ENCODE measurements at regions not wholly inside any gene's neighbourhood (a gene's known extent, or its start where the extent isn't known, plus 50 kb on each side); places are given as distances from the start of the nearest gene placed in this dataset.

DNA sequence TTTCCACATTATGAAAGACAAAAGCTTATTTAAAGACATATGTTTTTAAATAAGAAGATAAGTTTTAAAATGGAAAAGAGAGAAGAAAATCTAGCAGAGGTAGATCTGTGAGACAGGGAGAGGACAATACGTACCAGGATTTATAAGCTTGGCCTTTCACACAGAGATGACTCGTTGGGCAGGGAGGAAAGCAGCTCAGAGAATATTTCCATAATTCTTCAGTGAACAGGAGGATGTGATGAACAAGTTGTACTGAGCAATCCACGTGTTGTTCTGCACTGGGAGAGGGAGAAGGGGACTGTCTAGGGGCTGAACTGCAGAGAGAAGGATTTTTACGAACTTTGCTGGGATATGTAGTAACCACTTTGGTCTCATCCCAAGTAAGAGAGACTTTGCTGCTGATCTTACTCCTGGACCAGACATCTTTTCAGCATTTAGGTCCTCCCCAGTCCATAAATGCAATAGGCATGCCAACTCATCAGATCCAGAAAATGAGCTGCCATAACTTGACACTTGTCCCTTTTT lies 162.5 kb upstream of the SETBP1 start:
- no peak for DNase-seq (ENCODE audit: extremely low read depth in 1 of 2, low read depth in 1 of 2)

DNA sequence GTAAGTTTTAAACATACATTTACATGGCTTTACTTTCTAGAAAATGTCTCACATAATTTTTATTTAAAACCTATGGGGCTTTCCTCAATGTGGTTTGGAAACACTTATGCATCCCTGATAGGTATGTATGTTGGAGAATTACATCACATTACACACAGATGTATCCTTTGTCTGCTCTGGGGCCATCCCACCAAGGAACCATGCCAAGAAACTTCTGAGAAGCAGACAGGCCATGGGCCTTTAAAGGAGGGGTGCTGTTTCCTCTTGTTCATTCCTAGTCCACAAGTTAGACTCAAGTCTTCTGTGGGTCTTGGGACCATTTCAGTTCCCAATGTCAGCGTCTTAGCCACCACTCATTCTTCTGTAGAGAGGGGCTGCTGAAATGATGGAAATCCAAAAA lies 162.0 kb upstream of the SETBP1 start:
- no peak for DNase-seq (ENCODE audit: extremely low read depth in 1 of 2, low read depth in 1 of 2)

DNA sequence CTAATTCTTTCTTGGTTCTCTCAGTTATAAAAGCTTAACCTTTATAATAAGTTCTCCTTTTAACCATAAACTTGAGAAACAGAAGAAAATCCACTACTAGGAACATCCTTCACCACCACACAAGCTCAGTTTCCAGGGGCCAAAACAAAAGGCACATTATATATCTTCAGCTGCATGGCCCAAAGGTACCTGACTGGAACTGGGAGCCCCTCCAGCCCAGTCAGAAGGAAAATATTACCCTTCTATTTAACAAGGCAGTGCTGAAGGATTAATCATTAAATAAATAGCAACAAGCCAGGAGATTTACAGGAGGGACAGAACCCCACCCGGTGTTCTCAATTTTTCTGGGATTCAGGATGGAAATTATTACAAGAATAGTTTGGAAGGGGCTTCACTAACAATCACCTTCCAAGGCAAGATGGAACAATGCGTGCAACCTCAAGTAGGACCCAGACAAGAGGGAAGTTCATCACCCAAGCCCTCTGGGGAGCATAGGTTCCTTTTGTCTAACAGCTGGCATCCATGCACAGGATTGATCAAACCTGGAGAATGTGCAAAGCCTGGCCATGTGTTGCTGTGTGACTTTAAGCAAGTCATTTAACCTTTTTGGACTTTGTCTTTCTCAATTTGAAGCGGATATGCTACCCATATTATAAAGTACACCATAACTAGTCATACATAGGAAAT lies 159.6 kb upstream of the SETBP1 start:
- no peak for DNase-seq (ENCODE audit: extremely low read depth in 1 of 2, low read depth in 1 of 2)

DNA sequence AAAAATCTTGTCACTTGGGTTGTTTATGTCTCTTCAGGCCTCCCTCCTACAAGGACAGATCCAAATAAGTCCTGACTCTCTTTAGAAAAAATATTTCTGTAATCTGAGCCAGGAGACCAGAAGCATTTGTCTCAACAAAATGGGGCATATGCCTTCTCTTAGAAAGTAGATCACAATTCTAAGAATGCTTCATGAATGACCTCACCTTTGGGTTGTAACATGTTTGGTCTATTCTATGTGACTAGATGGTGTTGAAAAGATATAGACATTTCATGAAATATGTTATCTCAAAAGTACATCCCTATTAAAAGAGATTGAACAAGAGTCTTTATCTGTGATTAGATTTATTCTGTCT lies 159.0 kb upstream of the SETBP1 start:
- DNase-seq (ENCODE audit: extremely low read depth in 1 of 2, low read depth in 1 of 2), result no peak

DNA sequence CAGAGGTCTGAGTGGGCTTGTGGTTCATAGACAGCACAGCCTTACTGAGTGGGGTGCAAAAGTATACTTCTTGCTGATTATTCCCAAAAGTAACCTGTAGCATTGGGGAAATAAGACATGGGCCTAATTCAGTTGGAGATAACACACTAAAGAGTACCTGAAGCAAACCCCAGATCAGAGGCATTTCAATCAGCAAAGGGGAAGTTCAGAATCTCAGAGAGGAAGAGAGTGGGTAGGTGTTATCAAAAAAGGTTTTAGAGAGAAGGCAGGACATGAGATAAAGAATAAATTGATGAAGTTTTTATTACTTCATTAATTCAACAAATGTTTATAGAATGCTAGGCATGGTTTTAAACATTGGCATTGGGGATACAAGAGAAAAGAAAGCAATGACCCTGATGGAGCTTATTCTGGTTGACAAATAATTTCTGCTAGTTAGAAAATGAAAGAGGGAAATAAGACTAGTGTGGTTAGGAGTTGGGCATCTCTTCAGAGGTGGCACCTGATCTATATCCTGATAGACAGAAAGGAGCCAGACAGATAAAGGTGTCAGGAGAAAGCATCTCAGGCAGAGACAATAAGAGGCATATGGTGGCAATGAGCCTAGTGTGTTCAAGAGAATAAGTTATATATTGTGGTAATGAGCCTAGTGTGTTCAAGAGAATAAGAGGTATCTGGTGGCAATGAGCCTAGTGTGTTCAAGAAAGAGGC lies 153.8 kb upstream of the SETBP1 start:
- DNase-seq (ENCODE audit: extremely low read depth in 1 of 2, low read depth in 1 of 2), result no peak

DNA sequence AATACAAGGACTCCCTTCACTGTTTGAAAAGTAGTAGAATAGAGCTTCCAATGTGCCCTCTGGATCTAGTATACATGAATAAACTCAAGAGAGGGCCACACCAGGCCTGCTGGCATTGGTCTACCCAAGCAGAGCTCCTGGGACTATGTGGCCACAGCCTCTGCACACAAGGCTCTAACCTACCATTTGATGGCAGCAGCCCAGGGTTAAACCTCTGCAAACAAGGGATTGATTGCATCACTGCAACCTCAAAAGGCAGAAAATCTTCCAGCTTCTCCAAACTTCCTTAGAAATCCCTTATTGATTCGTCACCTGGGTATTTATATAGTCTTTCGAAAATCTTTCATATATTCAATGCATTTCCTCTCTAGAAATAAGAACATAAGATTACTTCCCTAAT lies 147.6 kb upstream of the SETBP1 start:
- DNase-seq (ENCODE audit: extremely low read depth in 1 of 2, low read depth in 1 of 2), result no peak

DNA sequence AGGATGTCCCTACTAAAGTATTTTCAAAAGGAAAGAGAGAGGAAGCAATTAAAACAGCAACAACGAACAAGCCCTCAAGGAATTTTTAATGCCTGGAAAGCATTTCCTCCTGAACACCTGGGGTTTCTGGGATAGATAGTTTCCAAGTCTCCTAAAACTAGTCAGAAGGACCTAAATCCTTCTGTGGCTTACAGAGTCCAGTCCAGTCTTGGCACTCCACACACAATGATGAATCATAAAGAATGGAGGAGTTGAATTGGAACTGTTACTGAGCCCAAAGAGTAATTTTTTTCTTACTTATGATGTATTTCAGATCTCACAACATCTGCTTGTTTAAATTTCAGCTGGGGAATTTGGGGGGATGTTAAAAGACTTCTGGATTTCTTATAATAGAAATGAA lies 144.6 kb upstream of the SETBP1 start:
- no peak for DNase-seq (ENCODE audit: extremely low read depth in 1 of 2, low read depth in 1 of 2)

DNA sequence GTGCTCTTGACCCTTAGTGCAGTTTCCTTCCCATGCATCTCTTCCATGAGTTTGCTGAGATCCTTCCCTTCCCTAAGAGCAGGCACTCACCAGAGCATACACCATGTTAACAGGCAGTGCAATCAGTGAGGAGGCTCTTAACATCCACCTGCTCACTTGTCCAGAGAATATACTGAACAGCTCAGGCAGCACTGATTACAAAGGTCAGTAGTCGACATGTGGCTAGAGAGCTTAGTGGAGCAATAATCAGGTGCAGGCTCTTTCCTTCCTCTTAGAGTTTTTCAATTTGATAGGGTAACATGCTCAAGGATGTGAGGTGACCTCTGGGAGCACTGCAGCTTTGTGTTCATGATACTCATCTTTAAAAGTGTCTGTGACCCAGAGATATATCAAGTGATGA lies 144.1 kb upstream of the SETBP1 start:
- DNase-seq (ENCODE audit: extremely low read depth in 1 of 2, low read depth in 1 of 2), result no peak

DNA sequence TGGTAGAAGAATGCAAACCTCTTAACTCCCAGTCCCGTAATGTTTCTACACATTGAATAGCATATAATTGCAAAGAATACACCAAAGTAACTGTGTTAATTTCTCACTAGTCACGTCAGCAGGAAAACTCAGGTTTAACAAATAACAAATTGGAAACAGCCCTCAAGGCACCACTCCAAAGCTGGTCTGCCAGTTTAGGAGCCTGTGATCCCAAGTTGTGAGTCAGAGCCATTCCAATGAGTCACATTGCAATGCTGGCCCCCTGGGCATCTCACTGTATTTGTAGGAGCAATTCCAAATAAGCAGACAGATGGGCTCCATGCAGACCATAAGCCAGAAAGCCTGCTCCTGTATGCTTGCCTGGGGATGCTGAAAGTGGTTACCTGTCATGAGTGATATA lies 143.2 kb upstream of the SETBP1 start:
- DNase-seq (ENCODE audit: extremely low read depth in 1 of 2, low read depth in 1 of 2), result no peak

DNA sequence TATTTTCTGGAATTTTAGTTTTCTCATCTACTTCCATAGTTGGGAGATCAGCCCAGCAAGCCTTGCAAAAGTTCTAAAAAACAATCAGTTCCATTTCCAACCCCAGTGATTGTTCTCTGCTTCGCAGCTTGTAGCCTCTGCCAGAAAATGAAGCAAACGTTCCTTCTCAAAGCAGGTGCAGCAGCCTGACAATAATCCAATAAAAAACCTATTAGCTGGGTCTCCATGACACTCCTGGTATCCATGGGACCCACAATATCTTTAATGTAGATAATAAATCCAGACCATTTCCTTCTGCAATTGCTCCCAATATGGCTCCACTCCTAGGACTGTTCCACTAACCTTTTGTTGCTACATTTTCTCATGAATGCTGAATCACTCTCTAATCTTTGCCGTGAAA lies 140.8 kb upstream of the SETBP1 start:
- no peak for DNase-seq (ENCODE audit: extremely low read depth in 1 of 2, low read depth in 1 of 2)

DNA sequence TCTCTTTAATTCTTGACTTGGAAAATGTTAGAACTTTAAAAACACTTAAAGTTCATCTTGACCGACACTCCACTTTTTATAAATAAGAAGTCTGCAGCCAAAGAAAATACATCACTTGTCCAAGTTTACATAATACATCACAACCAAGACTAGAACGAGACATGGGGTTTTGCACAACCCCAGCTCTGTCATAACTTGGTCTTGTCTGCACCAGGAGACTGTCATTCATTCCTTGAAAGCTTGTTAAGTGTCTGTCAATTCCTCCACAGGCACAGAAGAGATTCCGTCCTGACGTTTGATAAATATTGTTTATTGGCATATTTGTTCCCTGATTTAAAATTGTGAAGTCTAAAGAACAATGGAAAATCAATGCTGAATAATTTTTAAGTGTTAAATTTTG lies 139.5 kb upstream of the SETBP1 start:
- DNase-seq (ENCODE audit: extremely low read depth in 1 of 2, low read depth in 1 of 2), result no peak

DNA sequence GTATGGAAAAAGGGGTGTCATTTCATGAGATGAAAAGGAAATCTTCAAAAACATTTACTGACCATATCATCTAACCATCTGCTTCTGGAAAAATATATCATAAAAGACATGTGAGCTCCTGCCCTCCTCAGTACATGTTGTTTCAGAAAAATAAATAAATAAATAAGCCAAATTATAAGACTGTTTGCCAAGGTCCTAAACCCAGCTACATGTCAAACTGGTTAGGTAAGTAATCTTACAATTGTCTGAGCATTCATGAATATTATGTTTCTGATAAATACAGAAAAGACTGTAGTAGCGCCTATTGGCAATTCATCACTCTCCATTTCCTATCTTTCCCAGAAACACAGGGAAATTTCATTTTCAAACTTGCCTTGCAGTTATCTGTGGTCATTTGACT lies 138.9 kb upstream of the SETBP1 start:
- no peak for DNase-seq (ENCODE audit: extremely low read depth in 1 of 2, low read depth in 1 of 2)

DNA sequence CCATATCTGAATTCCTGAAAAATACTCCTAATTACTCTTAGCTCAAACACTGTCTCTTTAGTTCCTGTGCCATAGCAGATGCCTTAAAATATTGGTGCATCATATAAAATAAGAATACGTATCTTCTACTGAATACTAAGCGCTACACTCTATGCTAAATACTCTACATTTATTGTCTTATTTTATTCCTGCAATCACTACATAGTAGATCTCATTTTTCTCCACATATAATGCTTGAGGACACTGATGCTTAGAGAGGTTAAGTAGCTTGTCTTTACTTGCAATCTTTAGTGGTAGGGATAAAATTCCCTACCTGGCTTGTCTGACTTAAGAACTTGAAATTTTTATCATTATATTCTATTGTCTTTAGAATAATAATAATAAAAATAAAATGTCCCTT lies 137.3 kb upstream of the SETBP1 start:
- no peak for DNase-seq (ENCODE audit: extremely low read depth in 1 of 2, low read depth in 1 of 2)

DNA sequence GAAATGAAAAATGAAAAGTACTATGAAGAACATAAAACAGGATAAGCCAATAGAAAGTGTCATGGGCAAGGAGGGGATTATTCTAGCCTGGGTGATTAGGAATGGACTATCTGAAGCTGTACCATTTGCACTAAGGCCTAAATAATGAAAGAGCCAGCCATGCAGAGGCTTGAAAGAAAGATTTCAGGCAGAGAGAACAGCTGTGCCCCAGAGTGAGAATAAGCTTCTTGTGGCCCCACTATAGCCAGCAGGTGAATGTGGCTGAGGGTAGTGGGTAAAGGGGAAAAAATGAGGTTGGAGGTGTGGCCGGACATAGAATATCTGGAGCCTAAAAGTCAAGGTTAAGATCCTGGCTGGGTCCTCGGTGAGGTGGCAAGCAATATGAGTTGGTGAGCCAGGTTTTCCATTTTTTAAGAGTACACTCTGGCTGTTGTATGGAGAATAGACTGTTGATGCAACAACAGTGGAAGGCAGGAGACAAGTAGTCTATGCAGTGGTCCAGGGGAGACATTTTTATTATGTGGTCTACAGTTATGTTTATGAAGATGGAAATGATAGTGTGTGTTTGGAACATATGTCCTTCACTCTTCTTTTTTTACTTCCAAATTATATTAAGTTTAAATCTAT lies 135.2 kb upstream of the SETBP1 start:
- DNase-seq (ENCODE audit: extremely low read depth in 1 of 2, low read depth in 1 of 2), result no peak

DNA sequence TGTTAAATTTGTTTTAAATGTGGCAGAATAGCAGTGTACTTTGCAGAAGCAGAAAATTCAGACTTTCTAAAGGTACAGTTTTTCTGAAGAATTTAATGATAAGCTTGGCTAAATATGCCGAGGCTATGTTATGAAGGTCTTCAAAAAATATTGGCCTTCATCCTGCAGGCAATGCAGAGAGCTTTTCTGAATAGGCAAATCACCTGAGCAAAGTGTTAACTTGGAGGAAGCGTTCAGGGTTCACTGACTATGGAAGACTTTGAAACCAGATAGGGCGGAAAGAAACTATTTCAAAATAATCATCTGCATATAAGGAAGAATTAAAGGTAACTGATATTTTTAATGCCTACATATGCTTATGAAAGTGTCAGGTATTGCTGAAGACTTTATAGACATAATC lies 133.7 kb upstream of the SETBP1 start:
- DNase-seq (ENCODE audit: extremely low read depth in 1 of 2, low read depth in 1 of 2), result no peak

DNA sequence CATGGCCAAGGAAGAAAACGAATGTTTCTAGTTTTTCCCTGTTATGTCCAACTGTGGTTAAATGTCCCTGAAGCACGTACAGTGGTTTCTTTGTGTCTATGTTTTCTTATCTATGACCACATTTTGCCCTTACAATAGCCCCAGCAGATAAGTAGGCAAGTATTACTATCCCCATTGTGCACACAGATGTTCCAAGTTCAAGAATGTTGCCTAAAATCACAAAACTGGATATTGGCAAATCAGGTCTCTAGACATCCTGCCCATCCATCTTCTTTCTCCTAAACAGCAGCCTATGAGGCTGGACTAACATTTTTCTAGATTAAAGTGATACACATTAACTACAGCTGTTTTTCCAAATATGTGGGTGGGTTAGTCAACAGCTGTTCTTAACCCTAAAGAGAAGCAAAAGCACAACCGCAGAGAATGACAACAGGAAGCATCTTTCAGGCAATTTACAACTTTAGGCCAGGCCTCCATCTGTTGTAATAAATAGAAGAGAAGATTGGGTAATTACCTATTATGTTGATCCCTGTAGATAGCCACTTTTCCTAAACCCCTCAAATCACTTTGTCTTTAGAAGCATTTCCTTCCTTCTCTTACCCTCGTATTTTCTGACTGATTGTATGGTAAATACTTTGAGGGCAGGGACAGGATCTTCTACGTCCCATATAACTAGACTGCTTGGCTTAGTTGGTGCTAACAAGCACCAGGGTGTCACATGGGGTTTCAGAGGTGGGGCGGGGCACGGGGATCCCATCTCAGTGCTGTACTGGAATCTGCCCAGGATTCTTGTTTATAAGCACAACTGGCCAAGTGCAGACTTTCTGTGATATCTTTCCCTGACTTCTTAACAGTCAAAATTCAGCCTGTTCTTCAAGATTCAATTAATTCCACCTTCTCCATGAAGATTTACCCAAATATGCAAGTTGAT lies 132.1 kb upstream of the SETBP1 start:
- DNase-seq (ENCODE audit: extremely low read depth in 1 of 2, low read depth in 1 of 2), result no peak

DNA sequence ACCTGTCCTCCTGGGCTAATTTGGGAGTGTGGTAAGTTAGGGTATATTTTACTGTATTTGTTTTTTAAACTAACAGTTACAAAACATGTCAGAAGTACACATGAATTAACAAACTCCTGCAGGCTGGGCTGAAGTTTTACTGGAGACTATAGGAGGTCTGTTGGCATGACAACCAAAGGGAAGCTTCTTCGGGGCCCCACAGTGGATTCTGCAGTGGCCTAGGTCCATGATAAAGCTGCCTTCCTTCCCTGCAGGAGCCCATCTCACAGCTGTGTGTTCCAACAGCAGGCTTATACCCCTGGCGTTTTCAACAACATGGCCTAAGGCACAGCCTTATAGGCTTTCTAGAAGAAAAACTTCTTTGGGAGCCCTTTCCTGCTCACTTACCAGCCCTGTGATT lies 128.0 kb upstream of the SETBP1 start:
- no peak for DNase-seq (ENCODE audit: extremely low read depth in 1 of 2, low read depth in 1 of 2)

DNA sequence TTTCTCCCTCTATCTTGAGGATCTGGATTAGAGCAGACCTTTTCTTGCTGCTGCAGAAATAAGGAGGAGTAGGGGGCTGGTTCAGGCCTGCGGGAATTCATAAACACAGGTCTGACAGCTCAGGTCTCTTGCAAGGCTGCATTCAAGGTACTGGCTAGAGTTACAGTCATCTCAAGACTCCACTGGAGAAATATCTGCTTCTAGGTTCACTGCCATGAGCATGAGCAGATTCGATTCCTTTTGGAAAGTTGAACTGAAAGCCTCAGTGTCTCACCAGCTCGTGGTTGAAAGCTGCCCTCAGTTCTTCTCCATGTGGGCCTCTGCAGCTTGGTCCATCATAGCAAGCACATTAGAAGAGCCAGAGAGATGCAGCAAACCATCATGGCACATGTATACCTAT lies 124.4 kb upstream of the SETBP1 start:
- no peak for DNase-seq (ENCODE audit: extremely low read depth in 1 of 2, low read depth in 1 of 2)

DNA sequence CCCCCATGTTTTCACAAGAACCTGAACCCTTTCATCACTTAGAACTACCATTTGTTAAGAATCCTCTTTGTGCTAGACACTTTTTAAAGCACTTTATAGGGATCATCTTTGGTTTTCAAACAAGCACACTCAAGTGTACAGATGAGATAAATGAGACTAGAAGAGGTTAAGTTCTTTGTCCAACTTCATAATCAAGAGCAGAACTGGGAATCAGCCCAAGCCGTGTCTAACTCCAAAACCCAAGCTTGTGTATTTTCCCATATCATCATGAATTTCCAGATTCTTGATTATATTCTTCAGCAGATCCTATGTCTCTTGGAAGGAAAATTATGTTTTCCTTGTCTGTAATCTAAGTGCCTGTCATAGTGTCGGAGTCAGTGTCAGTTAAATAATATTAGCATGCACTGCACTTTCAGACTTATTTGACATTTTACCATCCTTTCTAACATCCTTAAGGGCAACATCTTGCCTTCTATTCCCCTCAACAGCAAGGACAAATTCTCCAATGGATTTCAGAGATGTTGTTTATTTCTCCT lies 123.0 kb upstream of the SETBP1 start:
- no peak for DNase-seq (ENCODE audit: extremely low read depth in 1 of 2, low read depth in 1 of 2)

DNA sequence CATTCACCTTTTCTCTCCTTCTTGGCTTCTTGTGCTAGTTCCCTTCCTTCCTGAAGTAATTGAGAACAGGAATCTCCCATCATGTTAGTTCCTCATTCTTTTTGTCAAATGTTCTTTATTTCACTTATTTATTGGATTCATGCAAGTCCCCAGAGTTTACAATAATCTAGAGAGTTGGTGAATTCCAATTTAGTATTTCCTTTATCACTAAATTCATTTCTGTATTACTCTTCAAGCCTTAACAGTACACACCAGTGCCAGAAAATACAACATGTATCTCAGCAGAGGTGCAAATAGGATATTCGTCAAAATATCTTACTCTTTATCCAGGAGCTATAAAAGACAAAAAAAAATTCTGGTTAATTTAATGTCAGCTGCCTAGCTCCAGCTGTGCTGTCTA lies 121.9 kb upstream of the SETBP1 start:
- no peak for DNase-seq (ENCODE audit: extremely low read depth in 1 of 2, low read depth in 1 of 2)

DNA sequence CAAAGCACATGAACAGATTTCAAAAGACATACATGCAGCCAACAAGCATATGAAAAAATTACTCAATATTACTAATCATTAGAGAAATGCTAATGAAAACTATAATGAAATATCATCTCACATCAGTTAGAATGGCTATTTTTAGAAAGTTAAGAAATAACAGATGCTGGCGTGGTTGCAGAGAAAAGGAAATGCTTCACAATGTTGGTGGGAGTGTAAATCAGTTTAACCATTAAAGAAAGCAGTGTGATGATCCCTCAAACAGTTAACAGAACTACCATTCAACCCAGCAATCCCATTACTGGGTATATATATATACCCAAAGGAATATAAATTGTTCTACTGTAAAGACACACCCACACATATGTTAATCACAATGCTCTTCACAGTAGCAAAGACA lies 117.7 kb upstream of the SETBP1 start:
- no peak for DNase-seq (ENCODE audit: extremely low read depth in 1 of 2, low read depth in 1 of 2)

Measured in activated CD8-positive, alpha-beta memory T cell treated with anti-CD3 and anti-CD28 coated beads for 1 hour (primary cell).